Fibroblast of skin of left biceps (primary cell): ENCODE measurements at regions not wholly inside any gene's neighbourhood (a gene's known extent, or its start where the extent isn't known, plus 50 kb on each side); places are given as distances from the start of the nearest gene placed in this dataset.
"Not testable (repeated sequence)": the region's sequence is repeated elsewhere in the genome, so short reads cannot be mapped to it uniquely, and the experiment has no call there.

ENCODE experiments used
- DNase-seq, 2 experiments: peaks; one replicate each; pipeline ENCODE4 v3.0.0-alpha.2; 2013; ENCODE audit warnings: low read depth in 2 of 2

GRCh38 chr4:12583275-12583674 is 900.9 kb downstream of the RAB28 start:
- DNase-seq, result no peak

- no peak for DNase-seq
Measured at GRCh38 chr4:12580787-12581186, 903.4 kb downstream of the RAB28 start.

- no peak for DNase-seq
Measured at GRCh38 chr4:12579172-12579571, 905.0 kb downstream of the RAB28 start.

GRCh38 chr4:12576409-12576808 is 907.7 kb downstream of the RAB28 start:
- no peak for DNase-seq

GRCh38 chr4:12573716-12574115 is 910.4 kb downstream of the RAB28 start:
- DNase-seq, result no peak

- DNase-seq, result no peak
Measured at GRCh38 chr4:12562476-12563140, 921.5 kb downstream of the RAB28 start.

- no peak for DNase-seq
Measured at GRCh38 chr4:12562021-12562420, 922.1 kb downstream of the RAB28 start.

GRCh38 chr4:12555011-12555410 is 929.1 kb downstream of the RAB28 start:
- DNase-seq, result no peak

GRCh38 chr4:12548678-12549077 is 935.5 kb downstream of the RAB28 start:
- no peak for DNase-seq

- DNase-seq, result no peak
Measured at GRCh38 chr4:12545812-12546211, 938.3 kb downstream of the RAB28 start.

GRCh38 chr4:12538162-12538561 is 946.0 kb downstream of the RAB28 start:
- no peak for DNase-seq

- no peak for DNase-seq
Measured at GRCh38 chr4:12534684-12535083, 949.5 kb downstream of the RAB28 start.

GRCh38 chr4:12519426-12519825 is 964.7 kb downstream of the RAB28 start:
- DNase-seq, result no peak

- DNase-seq, result no peak
Measured at GRCh38 chr4:12507868-12508481, 976.2 kb downstream of the RAB28 start.

- no peak for DNase-seq
Measured at GRCh38 chr4:12500409-12500808, 983.7 kb downstream of the RAB28 start.

GRCh38 chr4:12499693-12500092 is 984.4 kb downstream of the RAB28 start:
- no peak for DNase-seq

GRCh38 chr4:12495211-12495610 is 988.9 kb downstream of the RAB28 start:
- no peak for DNase-seq

- DNase-seq, result no peak
Measured at GRCh38 chr4:12492730-12493393, 991.3 kb downstream of the RAB28 start.

- DNase-seq, result no peak
Measured at GRCh38 chr4:12488672-12489071, 995.5 kb downstream of the RAB28 start.

- no peak for DNase-seq
Measured at GRCh38 chr4:12487000-12487399, 997.1 kb downstream of the RAB28 start.

- DNase-seq, result no peak
Measured at GRCh38 chr4:12472087-12472486, 1012.1 kb downstream of the RAB28 start.

- DNase-seq, result no peak
Measured at GRCh38 chr4:12471193-12471592, 1012.9 kb downstream of the RAB28 start.

- DNase-seq, result not testable (repeated sequence)
Measured at GRCh38 chr4:12461576-12461975, 1022.6 kb downstream of the RAB28 start.
